A549 (cell line): ENCODE measurements at regions not wholly inside any gene's neighbourhood (a gene's known extent, or its start where the extent isn't known, plus 50 kb on each side); places are given as distances from the start of the nearest gene placed in this dataset.

Source experiments
- CEBPB ChIP-seq, 2 experiments: fragments of >200 bp in 1 of 2; sonication (Bioruptor Twin) in 1 of 2; formaldehyde crosslinking in 1 of 2; IDR thresholded peaks; 2 replicates each; pipeline ENCODE4 v1.6.1; 2012 to 2016
- EP300 ChIP-seq, 2 experiments: fragments of >200 bp; sonication (Bioruptor Twin); formaldehyde crosslinking; IDR thresholded peaks; 2 replicates in 1 of 2; 3 replicates in 1 of 2; pipeline ENCODE4 v1.6.1; 2016 to 2017
- ESRRA ChIP-seq: fragments of 150-350 bp; IDR thresholded peaks from 2 replicates; pipeline ENCODE4 v1.6.1; 2014; ENCODE audit warnings: mild to moderate bottlenecking, low read length, borderline replicate concordance
- FOXS1 ChIP-seq: fragments of 250-450 bp; sonication (Bioruptor Pico); IDR thresholded peaks from 2 replicates; pipeline ENCODE4 v1.5.0; 2020; ENCODE audit warnings: mild to moderate bottlenecking, moderate library complexity
- KDM1A ChIP-seq: fragments of 200-600 bp; sonication (generic); IDR thresholded peaks from 2 replicates; pipeline ENCODE4 v1.6.1; 2016; ENCODE audit warnings: low read depth, mild to moderate bottlenecking
- MAZ ChIP-seq: fragments of 150-350 bp; IDR thresholded peaks from 2 replicates; pipeline ENCODE4 v1.6.1; 2014; ENCODE audit warnings: antibody characterized with exemption, low read depth, low read length, borderline replicate concordance
- MYC ChIP-seq: IDR thresholded peaks from 2 replicates; pipeline ENCODE4 v1.6.1; 2012; ENCODE audit warnings: mild to moderate bottlenecking, inconsistent platforms, low read length, improper control_type of control experiment, borderline replicate concordance
- NFE2L2 ChIP-seq: fragments of 150-350 bp; conservative IDR thresholded peaks from 2 replicates; pipeline ENCODE4 v1.6.1; 2014; ENCODE audit warnings: low read length
- NR3C1 ChIP-seq: fragments of >200 bp; sonication (Bioruptor Twin); formaldehyde crosslinking; IDR thresholded peaks from 3 replicates; pipeline ENCODE4 v1.6.1; 2017
- POLR2A ChIP-seq: IDR thresholded peaks from 2 replicates; pipeline ENCODE4 v1.6.1; 2012; ENCODE audit warnings: mild to moderate bottlenecking, low read length
- RAD21 ChIP-seq, 2 experiments: fragments of >200 bp in 1 of 2; sonication (Bioruptor Twin) in 1 of 2; formaldehyde crosslinking in 1 of 2; IDR thresholded peaks in 1 of 2; conservative IDR thresholded peaks in 1 of 2; 2 replicates in 1 of 2; 3 replicates in 1 of 2; pipeline ENCODE4 v1.6.1; 2012 to 2018; ENCODE audit warnings: inconsistent platforms in 1 of 2
- TF ChIP-seq, protein P1 (sequence below): fragments of >200 bp; sonication (Bioruptor Twin); formaldehyde crosslinking; IDR thresholded peaks from 3 replicates; pipeline ENCODE4 v1.5.1; 2016
- TF ChIP-seq, protein P2 (sequence below): fragments of 200-600 bp; sonication (generic); IDR thresholded peaks from 2 replicates; pipeline ENCODE4 v1.6.1; 2016; ENCODE audit warnings: antibody characterized with exemption, mild to moderate bottlenecking, moderate library complexity
- TF ChIP-seq, protein P3 (sequence below): fragments of 450-650 bp; IDR thresholded peaks from 2 replicates; pipeline ENCODE4 v1.6.1; 2014; ENCODE audit warnings: antibody characterized with exemption

DNA sequence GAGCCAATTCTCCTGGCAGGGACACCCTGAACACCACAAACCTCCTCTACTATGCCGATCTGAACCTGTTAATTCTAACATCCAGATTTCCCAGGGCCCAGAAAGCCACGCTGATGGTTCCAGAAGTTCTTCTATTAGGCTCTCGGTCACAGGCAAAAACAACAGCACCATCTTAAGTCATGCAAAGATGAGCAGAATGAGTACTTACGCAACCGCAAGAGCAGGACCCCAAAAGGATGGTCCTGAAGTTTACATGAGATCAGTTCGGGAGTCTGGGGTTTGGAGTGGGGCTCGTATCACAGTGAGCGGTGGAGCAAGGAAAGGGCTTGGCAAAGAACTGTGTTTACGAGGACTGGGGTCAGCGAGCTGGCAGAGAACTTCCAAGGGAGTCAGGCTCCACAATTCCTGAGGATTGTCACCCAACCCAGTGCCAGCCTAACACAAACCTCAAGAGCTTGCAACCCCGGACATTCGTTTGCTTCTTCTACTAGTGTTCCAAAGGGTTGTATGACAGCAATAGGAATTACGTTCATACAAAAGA is 532.6 kb downstream of the TNS3 start:
- TF ChIP-seq KDM1A (no peak), MYC (no peak), MAZ (no peak), POLR2A (no peak), NR3C1 (no peak), CEBPB (IDR thresholded peaks at IDR 0.05) (no peak), FOXS1 (CRISPR knock-in tag) (no peak), NFE2L2 (no peak), ESRRA (no peak), RAD21 (conservative IDR thresholded peaks at IDR 0.05 in 1 of 2, IDR thresholded peaks at IDR 0.05 in 1 of 2) (no peak), EP300 (IDR thresholded peaks at IDR 0.05) (no peak)
- TF ChIP-seq, protein P1, sequence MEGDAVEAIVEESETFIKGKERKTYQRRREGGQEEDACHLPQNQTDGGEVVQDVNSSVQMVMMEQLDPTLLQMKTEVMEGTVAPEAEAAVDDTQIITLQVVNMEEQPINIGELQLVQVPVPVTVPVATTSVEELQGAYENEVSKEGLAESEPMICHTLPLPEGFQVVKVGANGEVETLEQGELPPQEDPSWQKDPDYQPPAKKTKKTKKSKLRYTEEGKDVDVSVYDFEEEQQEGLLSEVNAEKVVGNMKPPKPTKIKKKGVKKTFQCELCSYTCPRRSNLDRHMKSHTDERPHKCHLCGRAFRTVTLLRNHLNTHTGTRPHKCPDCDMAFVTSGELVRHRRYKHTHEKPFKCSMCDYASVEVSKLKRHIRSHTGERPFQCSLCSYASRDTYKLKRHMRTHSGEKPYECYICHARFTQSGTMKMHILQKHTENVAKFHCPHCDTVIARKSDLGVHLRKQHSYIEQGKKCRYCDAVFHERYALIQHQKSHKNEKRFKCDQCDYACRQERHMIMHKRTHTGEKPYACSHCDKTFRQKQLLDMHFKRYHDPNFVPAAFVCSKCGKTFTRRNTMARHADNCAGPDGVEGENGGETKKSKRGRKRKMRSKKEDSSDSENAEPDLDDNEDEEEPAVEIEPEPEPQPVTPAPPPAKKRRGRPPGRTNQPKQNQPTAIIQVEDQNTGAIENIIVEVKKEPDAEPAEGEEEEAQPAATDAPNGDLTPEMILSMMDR = no peak
- TF ChIP-seq, protein P2, sequence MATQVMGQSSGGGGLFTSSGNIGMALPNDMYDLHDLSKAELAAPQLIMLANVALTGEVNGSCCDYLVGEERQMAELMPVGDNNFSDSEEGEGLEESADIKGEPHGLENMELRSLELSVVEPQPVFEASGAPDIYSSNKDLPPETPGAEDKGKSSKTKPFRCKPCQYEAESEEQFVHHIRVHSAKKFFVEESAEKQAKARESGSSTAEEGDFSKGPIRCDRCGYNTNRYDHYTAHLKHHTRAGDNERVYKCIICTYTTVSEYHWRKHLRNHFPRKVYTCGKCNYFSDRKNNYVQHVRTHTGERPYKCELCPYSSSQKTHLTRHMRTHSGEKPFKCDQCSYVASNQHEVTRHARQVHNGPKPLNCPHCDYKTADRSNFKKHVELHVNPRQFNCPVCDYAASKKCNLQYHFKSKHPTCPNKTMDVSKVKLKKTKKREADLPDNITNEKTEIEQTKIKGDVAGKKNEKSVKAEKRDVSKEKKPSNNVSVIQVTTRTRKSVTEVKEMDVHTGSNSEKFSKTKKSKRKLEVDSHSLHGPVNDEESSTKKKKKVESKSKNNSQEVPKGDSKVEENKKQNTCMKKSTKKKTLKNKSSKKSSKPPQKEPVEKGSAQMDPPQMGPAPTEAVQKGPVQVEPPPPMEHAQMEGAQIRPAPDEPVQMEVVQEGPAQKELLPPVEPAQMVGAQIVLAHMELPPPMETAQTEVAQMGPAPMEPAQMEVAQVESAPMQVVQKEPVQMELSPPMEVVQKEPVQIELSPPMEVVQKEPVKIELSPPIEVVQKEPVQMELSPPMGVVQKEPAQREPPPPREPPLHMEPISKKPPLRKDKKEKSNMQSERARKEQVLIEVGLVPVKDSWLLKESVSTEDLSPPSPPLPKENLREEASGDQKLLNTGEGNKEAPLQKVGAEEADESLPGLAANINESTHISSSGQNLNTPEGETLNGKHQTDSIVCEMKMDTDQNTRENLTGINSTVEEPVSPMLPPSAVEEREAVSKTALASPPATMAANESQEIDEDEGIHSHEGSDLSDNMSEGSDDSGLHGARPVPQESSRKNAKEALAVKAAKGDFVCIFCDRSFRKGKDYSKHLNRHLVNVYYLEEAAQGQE = no peak
- TF ChIP-seq, protein P3, sequence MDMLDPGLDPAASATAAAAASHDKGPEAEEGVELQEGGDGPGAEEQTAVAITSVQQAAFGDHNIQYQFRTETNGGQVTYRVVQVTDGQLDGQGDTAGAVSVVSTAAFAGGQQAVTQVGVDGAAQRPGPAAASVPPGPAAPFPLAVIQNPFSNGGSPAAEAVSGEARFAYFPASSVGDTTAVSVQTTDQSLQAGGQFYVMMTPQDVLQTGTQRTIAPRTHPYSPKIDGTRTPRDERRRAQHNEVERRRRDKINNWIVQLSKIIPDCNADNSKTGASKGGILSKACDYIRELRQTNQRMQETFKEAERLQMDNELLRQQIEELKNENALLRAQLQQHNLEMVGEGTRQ = no peak
